ENCODE measurements at regions not wholly inside any gene's neighbourhood (a gene's known extent, or its start where the extent isn't known, plus 50 kb on each side); places are given as distances from the start of the nearest gene placed in this dataset.

DNA sequence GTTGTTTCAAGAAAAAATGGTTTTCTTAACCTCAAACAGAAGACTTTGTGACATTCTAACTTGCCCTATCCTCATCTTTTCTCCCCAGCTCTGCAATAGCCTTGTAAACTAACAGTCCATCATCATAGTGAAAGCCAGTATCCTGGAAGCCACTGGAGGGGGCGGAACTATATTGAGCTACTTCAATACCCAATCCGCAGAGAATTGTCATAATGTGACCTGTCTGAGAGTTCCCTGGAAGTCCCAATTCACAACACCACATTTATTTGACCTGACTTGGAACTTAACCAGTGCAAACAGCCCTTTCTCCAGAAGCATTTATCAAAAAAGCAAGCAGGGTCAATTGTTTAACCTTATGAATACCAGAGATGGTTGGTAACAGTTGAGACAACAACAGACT, 747.6 kb upstream of the GRM7 start:
- no peak for TF ChIP-seq POLR2A (IDR thresholded peaks at IDR 0.05)
- TF ChIP-seq, protein P1, sequence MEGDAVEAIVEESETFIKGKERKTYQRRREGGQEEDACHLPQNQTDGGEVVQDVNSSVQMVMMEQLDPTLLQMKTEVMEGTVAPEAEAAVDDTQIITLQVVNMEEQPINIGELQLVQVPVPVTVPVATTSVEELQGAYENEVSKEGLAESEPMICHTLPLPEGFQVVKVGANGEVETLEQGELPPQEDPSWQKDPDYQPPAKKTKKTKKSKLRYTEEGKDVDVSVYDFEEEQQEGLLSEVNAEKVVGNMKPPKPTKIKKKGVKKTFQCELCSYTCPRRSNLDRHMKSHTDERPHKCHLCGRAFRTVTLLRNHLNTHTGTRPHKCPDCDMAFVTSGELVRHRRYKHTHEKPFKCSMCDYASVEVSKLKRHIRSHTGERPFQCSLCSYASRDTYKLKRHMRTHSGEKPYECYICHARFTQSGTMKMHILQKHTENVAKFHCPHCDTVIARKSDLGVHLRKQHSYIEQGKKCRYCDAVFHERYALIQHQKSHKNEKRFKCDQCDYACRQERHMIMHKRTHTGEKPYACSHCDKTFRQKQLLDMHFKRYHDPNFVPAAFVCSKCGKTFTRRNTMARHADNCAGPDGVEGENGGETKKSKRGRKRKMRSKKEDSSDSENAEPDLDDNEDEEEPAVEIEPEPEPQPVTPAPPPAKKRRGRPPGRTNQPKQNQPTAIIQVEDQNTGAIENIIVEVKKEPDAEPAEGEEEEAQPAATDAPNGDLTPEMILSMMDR (IDR thresholded peaks at IDR 0.05): no peak
- Histone ChIP-seq H3K4me1 (no peaks in the 10 kb centered on the region), H3K9me3 (peaks cover 0 to 5% (median 0%) of the 10 kb centered on the region in 12 donors), H3K36me3 (no peaks in the 10 kb centered on the region), H3K4me3 (no peak overlapping the region), H3K27me3 (no peaks in the 10 kb centered on the region), H3K27ac (no peak overlapping the region)
- ATAC-seq: no peak
- WGBS, 4 donors: 55 to 89% (median 84%) methylated on average over 2 of the region's 2 CpGs
- intact Hi-C loops (cut with DNase I): no loop called here
- no peak for DNase-seq

DNA sequence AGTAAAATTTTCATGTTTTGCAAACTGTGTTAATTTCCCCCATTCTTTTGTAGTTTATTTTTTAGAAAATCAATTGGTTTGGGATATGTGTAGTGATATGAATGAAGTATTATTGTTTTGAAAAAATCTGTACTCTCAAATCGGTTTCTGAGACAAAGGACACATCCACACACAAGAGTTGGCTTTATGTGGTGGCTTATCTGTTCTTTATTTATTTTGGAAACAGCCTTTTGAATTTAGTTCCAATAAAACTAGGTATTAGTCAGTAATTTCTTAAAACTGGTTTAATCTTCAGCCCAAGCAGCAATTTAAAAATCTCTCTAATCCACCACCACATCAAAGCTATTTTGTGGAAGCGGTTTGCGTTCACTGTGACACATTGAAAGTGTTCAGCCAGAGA, 741.5 kb upstream of the GRM7 start:
- intact Hi-C loops (cut with DNase I): no loop called here
- ATAC-seq (no peak), DNase-seq (no peak)
- 77 to 89% (median 85%) methylated on average over 3 of the region's 3 CpGs for WGBS, 4 donors
- no peak overlapping the region for H3K4me3 ChIP-seq
- peaks cover 0 to 5% (median 0%) of the 10 kb centered on the region in 12 donors for H3K9me3 ChIP-seq
- H3K27ac ChIP-seq: no peak overlapping the region
- H3K36me3 ChIP-seq: no peaks in the 10 kb centered on the region
- H3K27me3 ChIP-seq: no peaks in the 10 kb centered on the region
- no peaks in the 10 kb centered on the region for H3K4me1 ChIP-seq
- TF ChIP-seq POLR2A (IDR thresholded peaks at IDR 0.05): no peak
- TF ChIP-seq, protein P1 (IDR thresholded peaks at IDR 0.05): no peak

DNA sequence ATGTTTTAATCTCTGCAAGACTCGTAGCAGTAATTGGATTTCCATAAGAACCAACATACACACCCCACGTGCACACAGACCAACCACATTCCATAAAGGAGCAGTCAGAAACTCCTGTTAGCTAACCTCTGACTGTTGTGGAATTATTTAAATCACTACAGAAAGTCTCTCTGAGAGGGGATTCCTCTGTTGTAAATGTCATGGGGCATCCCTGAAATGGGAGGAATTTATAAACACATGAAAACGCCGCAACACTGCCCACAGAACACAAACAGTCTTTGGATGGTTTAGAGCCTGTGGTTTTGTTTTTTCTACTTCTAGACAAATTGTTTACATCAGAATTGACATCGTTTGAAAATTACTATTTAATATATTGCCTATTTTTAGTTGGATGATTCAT, 740.1 kb upstream of the GRM7 start:
- intact Hi-C loops (cut with DNase I): no loop called here
- Histone ChIP-seq H3K27me3 (no peaks in the 10 kb centered on the region), H3K9me3 (peaks cover 0 to 5% (median 0%) of the 10 kb centered on the region in 12 donors), H3K27ac (no peak overlapping the region), H3K36me3 (no peaks in the 10 kb centered on the region), H3K4me3 (no peak overlapping the region), H3K4me1 (no peaks in the 10 kb centered on the region)
- no peak for DNase-seq
- TF ChIP-seq, protein P1 (IDR thresholded peaks at IDR 0.05): no peak
- no peak for TF ChIP-seq POLR2A (IDR thresholded peaks at IDR 0.05)
- 59 to 66% (median 61%) methylated on average over 5 of the region's 5 CpGs for WGBS, 4 donors
- ATAC-seq: no peak

DNA sequence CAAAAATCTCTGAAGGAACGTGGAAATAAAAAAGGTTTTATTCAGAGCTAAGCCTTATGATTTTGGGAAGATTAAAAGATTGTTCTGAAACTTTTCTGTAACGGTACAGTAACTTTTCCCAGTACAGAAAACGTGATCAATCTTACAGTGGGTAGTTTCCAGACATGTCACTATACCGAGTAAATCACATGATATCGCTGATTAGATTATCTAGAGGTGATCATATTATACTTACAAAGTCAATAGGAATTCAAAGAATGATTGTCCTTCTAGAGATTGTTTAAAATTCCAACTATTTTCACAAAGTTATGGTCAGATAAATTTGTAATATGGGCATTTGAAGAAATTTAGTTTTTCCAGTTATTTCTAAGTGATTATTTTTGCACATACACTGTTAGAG, 736.0 kb upstream of the GRM7 start:
- H3K4me1 ChIP-seq: no peaks in the 10 kb centered on the region
- DNase-seq (no peak), ATAC-seq (no peak)
- H3K4me3 ChIP-seq: no peak overlapping the region
- no peak for TF ChIP-seq POLR2A (IDR thresholded peaks at IDR 0.05)
- TF ChIP-seq, protein P1 (IDR thresholded peaks at IDR 0.05): no peak
- H3K36me3 ChIP-seq: no peaks in the 10 kb centered on the region
- no peak overlapping the region for H3K27ac ChIP-seq
- no peaks in the 10 kb centered on the region for H3K27me3 ChIP-seq
- intact Hi-C loops (cut with DNase I): no loop called here
- WGBS, 4 donors: 55 to 67% (median 59%) methylated on average over 5 of the region's 5 CpGs
- H3K9me3 ChIP-seq: peaks cover 0 to 10% (median 0%) of the 10 kb centered on the region in 12 donors
